GM23248 (cell line): ENCODE measurements at regions not wholly inside any gene's neighbourhood (a gene's known extent, or its start where the extent isn't known, plus 50 kb on each side); places are given as distances from the start of the nearest gene placed in this dataset.

Source experiments
- DNase-seq: peaks from one replicate; pipeline ENCODE4 v3.0.0-alpha.2; 2015
- H2AFZ ChIP-seq: fragments of 200-600 bp; sonication (generic); 2 replicates; pipeline ENCODE4 v1.6.1; 2016; ENCODE audit warnings: antibody characterized with exemption
- H3F3A ChIP-seq: fragments of 200-600 bp; sonication (generic); 2 replicates; pipeline ENCODE4 v1.6.1; 2016; ENCODE audit warnings: mild to moderate bottlenecking, antibody characterized with exemption, mixed run types; ENCODE audit not compliant: insufficient read depth
- H3K27ac ChIP-seq: fragments of 200-600 bp; sonication (generic); 2 replicates; pipeline ENCODE4 v1.5.1; 2016; ENCODE audit warnings: mild to moderate bottlenecking
- H3K27me3 ChIP-seq: fragments of 200-600 bp; sonication (generic); replicated peaks from 2 replicates; pipeline ENCODE4 v1.6.1; 2016; ENCODE audit warnings: mild to moderate bottlenecking; ENCODE audit not compliant: insufficient read depth
- H3K36me3 ChIP-seq: fragments of 200-600 bp; sonication (generic); 2 replicates; pipeline ENCODE4 v1.6.1; 2016; ENCODE audit warnings: low read depth, mild to moderate bottlenecking
- H3K4me1 ChIP-seq: fragments of 200-600 bp; sonication (generic); 2 replicates; pipeline ENCODE4 v1.6.1; 2016; ENCODE audit warnings: mild to moderate bottlenecking; ENCODE audit not compliant: insufficient read depth
- H3K4me2 ChIP-seq: fragments of 200-600 bp; sonication (generic); one replicate; pipeline ENCODE4 v1.6.1; 2016; ENCODE audit warnings: mild to moderate bottlenecking; ENCODE audit not compliant: unreplicated experiment
- H3K4me3 ChIP-seq: fragments of 200-600 bp; sonication (generic); 2 replicates; pipeline ENCODE4 v1.5.1; 2016; ENCODE audit warnings: mild to moderate bottlenecking
- H3K79me2 ChIP-seq: fragments of 200-600 bp; sonication (generic); 2 replicates; pipeline ENCODE4 v1.6.1; 2016; ENCODE audit warnings: mild to moderate bottlenecking; ENCODE audit not compliant: insufficient read depth
- H3K9ac ChIP-seq: fragments of 200-600 bp; sonication (generic); 2 replicates; pipeline ENCODE4 v1.6.1; 2016; ENCODE audit warnings: mild to moderate bottlenecking
- H3K9me2 ChIP-seq: fragments of 200-600 bp; sonication (generic); 2 replicates; pipeline ENCODE4 v1.6.1; 2016; ENCODE audit warnings: mixed run types, mild to moderate bottlenecking, moderate library complexity; ENCODE audit not compliant: insufficient read depth
- H3K9me3 ChIP-seq: fragments of 200-600 bp; sonication (generic); one replicate; pipeline ENCODE4 v1.6.1; 2017; ENCODE audit warnings: low read depth
- H4K20me1 ChIP-seq: fragments of 200-600 bp; sonication (generic); 2 replicates; pipeline ENCODE4 v1.6.0; 2016; ENCODE audit not compliant: insufficient read depth
- EZH2 ChIP-seq: fragments of 200-600 bp; sonication (generic); IDR thresholded peaks from 2 replicates; pipeline ENCODE4 v1.6.1; 2018; ENCODE audit warnings: antibody characterized with exemption, mild to moderate bottlenecking; ENCODE audit not compliant: insufficient read depth, poor library complexity, severe bottlenecking
- EZH2phosphoT487 ChIP-seq: fragments of 200-600 bp; sonication (generic); IDR thresholded peaks from 2 replicates; pipeline ENCODE4 v1.6.1; 2018; ENCODE audit warnings: antibody characterized with exemption, moderate library complexity, mild to moderate bottlenecking, low read depth; ENCODE audit not compliant: insufficient read depth
- WGBS, 2 experiments: methylation state at CpG; one replicate each; pipeline ENCODE4 v1.1.6; 2015 to 2017; ENCODE audit warnings: low lambda C conversion rate in 2 of 2, low coverage in 1 of 2; ENCODE audit errors: missing lambda C conversion rate in 2 of 2; 5-methylcytosine and 5-hydroxymethylcytosine counted together
- in situ Hi-C: fragments of 300-500 bp; cut with MboI; formaldehyde crosslinking; loops from 2 replicates; pipeline ENCODE4 v1.15.0; 2020

- no peaks in the 10 kb centered on the region for H3K79me2 ChIP-seq
- no peak overlapping the region for H3K4me3 ChIP-seq
- TF ChIP-seq EZH2 (no peak), EZH2phosphoT487 (no peak)
- H2AFZ ChIP-seq, result no peak overlapping the region
- no peak for DNase-seq
- H3K36me3 ChIP-seq, result no peaks in the 10 kb centered on the region
- H4K20me1 ChIP-seq, result no peaks in the 10 kb centered on the region
- H3K27ac ChIP-seq, result no peak overlapping the region
- H3K9me2 ChIP-seq, result no peaks in the 10 kb centered on the region
- no peaks in the 10 kb centered on the region for H3K27me3 ChIP-seq
- no peak overlapping the region for H3K4me2 ChIP-seq
- no peaks in the 10 kb centered on the region for H3K9me3 ChIP-seq
- WGBS, 2 experiments, result 29 to 36% methylated on average over 4 of the region's 4 CpGs
- in situ Hi-C loops, result no loop called here
- H3K4me1 ChIP-seq, result no peaks in the 10 kb centered on the region
- H3F3A ChIP-seq, result no peaks in the 10 kb centered on the region
- no peak overlapping the region for H3K9ac ChIP-seq
These were observed 1295.8 kb upstream of the AGA start for GRCh38 chr4:178738026-178738425.

GRCh38 chr4:178745203-178745602 is 1303.0 kb upstream of the AGA start:
- in situ Hi-C loops, result no loop called here
- no peak for DNase-seq
- H3K27me3 ChIP-seq, result no peaks in the 10 kb centered on the region
- no peaks in the 10 kb centered on the region for H3K79me2 ChIP-seq
- H3K4me3 ChIP-seq, result no peak overlapping the region
- H3K9ac ChIP-seq, result no peak overlapping the region
- TF ChIP-seq EZH2, result no peak
- TF ChIP-seq EZH2phosphoT487, result no peak
- H3K36me3 ChIP-seq, result no peaks in the 10 kb centered on the region
- H3K9me3 ChIP-seq, result no peaks in the 10 kb centered on the region
- 29 to 46% methylated on average over 1 of the region's 1 CpG for WGBS, 2 experiments
- H3K27ac ChIP-seq, result no peak overlapping the region
- no peaks in the 10 kb centered on the region for H3K9me2 ChIP-seq
- no peaks in the 10 kb centered on the region for H4K20me1 ChIP-seq
- no peaks in the 10 kb centered on the region for H3K4me1 ChIP-seq
- no peak overlapping the region for H3K4me2 ChIP-seq
- no peak overlapping the region for H2AFZ ChIP-seq
- no peaks in the 10 kb centered on the region for H3F3A ChIP-seq

DNA sequence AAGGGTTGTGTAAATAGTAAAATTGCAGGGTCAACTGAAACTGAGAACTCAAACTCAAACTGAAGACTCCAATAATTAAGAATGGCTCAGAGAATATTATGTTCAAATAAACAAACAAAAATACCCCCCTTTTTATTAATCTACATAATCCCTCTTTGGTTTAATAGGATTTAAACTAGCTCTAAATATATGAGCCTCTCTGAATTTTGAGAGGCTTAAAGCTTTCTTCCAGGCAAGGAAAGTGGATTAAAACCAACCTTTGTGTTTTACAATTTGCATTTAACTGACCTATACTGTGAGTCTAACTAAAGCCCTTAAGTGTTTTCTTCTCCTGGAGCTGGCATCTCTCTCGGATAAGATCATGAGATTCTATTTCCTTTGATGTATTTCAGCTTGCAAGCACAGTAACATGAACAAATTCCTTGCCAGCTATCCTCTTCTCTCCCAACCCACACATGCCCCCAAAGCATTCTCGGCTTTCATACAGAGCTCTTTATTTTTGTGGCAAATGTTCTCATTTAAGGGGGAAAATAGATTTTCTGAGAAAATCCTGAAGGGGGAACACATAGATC is 1310.8 kb upstream of the AGA start:
- TF ChIP-seq EZH2 (no peak), EZH2phosphoT487 (no peak)
- no peak overlapping the region for H2AFZ ChIP-seq
- H3K9me2 ChIP-seq, result no peaks in the 10 kb centered on the region
- no peaks in the 10 kb centered on the region for H3K36me3 ChIP-seq
- no peak overlapping the region for H3K4me3 ChIP-seq
- no peak for DNase-seq
- no peaks in the 10 kb centered on the region for H3K79me2 ChIP-seq
- H3K9me3 ChIP-seq, result no peaks in the 10 kb centered on the region
- no peak overlapping the region for H3K9ac ChIP-seq
- 3 to 6% methylated on average over 2 of the region's 2 CpGs for WGBS, 2 experiments
- no peak overlapping the region for H3K27ac ChIP-seq
- H4K20me1 ChIP-seq, result no peaks in the 10 kb centered on the region
- no peaks in the 10 kb centered on the region for H3K27me3 ChIP-seq
- no peaks in the 10 kb centered on the region for H3F3A ChIP-seq
- H3K4me1 ChIP-seq, result no peaks in the 10 kb centered on the region
- H3K4me2 ChIP-seq, result no peak overlapping the region
- in situ Hi-C loops, result no loop called here

GRCh38 chr4:178778496-178778895 is 1336.3 kb upstream of the AGA start:
- H3K4me3 ChIP-seq, result no peak overlapping the region
- WGBS, 2 experiments, result 17 to 25% methylated on average over 8 of the region's 8 CpGs
- H3K9me2 ChIP-seq, result no peaks in the 10 kb centered on the region
- H4K20me1 ChIP-seq, result no peaks in the 10 kb centered on the region
- H3K79me2 ChIP-seq, result no peaks in the 10 kb centered on the region
- in situ Hi-C loops, result no loop called here
- H3F3A ChIP-seq, result no peaks in the 10 kb centered on the region
- H3K9me3 ChIP-seq, result no peaks in the 10 kb centered on the region
- H2AFZ ChIP-seq, result no peak overlapping the region
- no peaks in the 10 kb centered on the region for H3K27me3 ChIP-seq
- no peak for DNase-seq
- H3K9ac ChIP-seq, result no peak overlapping the region
- no peaks in the 10 kb centered on the region for H3K4me1 ChIP-seq
- TF ChIP-seq EZH2 (no peak), EZH2phosphoT487 (no peak)
- no peak overlapping the region for H3K4me2 ChIP-seq
- H3K27ac ChIP-seq, result no peak overlapping the region
- no peaks in the 10 kb centered on the region for H3K36me3 ChIP-seq

DNA sequence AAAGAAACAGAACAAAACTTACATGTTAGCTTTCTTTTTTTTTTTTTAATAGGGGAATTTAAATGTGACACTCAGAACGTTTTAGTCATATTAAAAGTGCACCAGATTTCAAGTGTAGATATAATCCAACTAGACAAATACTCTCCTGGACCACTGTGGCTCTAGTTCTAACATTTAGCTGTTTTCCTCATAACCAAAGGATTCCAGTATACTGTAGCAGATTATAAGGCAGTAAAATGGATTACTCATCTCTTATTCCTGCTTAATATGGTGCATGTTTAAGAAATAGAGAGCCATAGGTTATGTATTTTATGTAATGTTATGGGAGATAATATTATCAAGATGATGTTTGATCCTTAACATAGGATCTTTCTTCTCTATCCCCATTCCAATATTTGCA is 1339.5 kb upstream of the AGA start:
- DNase-seq, result no peak
- no peak overlapping the region for H3K4me2 ChIP-seq
- no peak overlapping the region for H3K27ac ChIP-seq
- TF ChIP-seq EZH2phosphoT487, result no peak
- no peak for TF ChIP-seq EZH2
- no peaks in the 10 kb centered on the region for H3K4me1 ChIP-seq
- no peak overlapping the region for H2AFZ ChIP-seq
- H3K4me3 ChIP-seq, result no peak overlapping the region
- no peaks in the 10 kb centered on the region for H3K9me3 ChIP-seq
- H3K9me2 ChIP-seq, result no peaks in the 10 kb centered on the region
- no peaks in the 10 kb centered on the region for H4K20me1 ChIP-seq
- no peak overlapping the region for H3K9ac ChIP-seq
- 0% methylated on average over 1 of the region's 1 CpG for WGBS, 2 experiments
- no peaks in the 10 kb centered on the region for H3K27me3 ChIP-seq
- no peaks in the 10 kb centered on the region for H3F3A ChIP-seq
- no peaks in the 10 kb centered on the region for H3K79me2 ChIP-seq
- no peaks in the 10 kb centered on the region for H3K36me3 ChIP-seq
- in situ Hi-C loops, result no loop called here
